ENCODE measurements at regions not wholly inside any gene's neighbourhood (a gene's known extent, or its start where the extent isn't known, plus 50 kb on each side); places are given as distances from the start of the nearest gene placed in this dataset.
A peak's percentile ranks its signal among the peaks of the same experiment; 100 is the strongest.

- Histone ChIP-seq H3K36me3 (no peaks in the 10 kb centered on the region), H3K27ac (no peak overlapping the region), H3K27me3 (no peaks in the 10 kb centered on the region), H3K4me3 (no peak overlapping the region), H3K9ac (ENCODE audit: low read depth in 2 of 2, low read length in 2 of 2) (no peak overlapping the region), H3K4me1 (no peaks in the 10 kb centered on the region), H3K9me3 (no peaks in the 10 kb centered on the region)
- TF ChIP-seq, protein P1, sequence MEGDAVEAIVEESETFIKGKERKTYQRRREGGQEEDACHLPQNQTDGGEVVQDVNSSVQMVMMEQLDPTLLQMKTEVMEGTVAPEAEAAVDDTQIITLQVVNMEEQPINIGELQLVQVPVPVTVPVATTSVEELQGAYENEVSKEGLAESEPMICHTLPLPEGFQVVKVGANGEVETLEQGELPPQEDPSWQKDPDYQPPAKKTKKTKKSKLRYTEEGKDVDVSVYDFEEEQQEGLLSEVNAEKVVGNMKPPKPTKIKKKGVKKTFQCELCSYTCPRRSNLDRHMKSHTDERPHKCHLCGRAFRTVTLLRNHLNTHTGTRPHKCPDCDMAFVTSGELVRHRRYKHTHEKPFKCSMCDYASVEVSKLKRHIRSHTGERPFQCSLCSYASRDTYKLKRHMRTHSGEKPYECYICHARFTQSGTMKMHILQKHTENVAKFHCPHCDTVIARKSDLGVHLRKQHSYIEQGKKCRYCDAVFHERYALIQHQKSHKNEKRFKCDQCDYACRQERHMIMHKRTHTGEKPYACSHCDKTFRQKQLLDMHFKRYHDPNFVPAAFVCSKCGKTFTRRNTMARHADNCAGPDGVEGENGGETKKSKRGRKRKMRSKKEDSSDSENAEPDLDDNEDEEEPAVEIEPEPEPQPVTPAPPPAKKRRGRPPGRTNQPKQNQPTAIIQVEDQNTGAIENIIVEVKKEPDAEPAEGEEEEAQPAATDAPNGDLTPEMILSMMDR (IDR thresholded peaks at IDR 0.05), result no peak
- no peak for DNase-seq
- intact Hi-C loops (cut with DNase I), result no loop called here
Observed at GRCh38 chr3:76753599-76753998, 286.3 kb upstream of the ROBO2 start.

DNA sequence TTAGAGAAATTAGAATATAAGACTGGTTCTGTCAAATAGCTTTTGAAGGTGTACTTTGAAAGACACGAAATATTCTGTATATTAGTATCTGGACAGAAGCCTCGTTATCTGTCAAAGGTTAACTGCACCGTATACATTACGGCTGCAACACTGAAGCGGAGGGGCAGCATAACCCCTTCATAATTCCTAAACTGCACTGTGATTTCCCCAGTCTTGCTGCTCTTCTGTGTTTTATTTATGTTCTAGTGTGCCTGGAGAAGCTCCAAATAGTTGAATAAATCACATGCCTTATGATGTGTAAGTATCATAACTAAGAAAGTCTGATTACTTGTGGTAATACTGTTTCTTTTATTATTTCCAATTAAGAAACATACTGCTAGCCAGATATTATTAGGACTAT lies 285.7 kb upstream of the ROBO2 start:
- Histone ChIP-seq H3K4me3 (no peak overlapping the region), H3K9me3 (no peaks in the 10 kb centered on the region), H3K4me1 (no peaks in the 10 kb centered on the region), H3K9ac (ENCODE audit: low read depth in 2 of 2, low read length in 2 of 2) (no peak overlapping the region), H3K27ac (no peak overlapping the region), H3K27me3 (no peaks in the 10 kb centered on the region), H3K36me3 (no peaks in the 10 kb centered on the region)
- TF ChIP-seq, protein P1 (IDR thresholded peaks at IDR 0.05), result no peak
- intact Hi-C loops (cut with DNase I), result no loop called here
- DNase-seq, result no peak

DNA sequence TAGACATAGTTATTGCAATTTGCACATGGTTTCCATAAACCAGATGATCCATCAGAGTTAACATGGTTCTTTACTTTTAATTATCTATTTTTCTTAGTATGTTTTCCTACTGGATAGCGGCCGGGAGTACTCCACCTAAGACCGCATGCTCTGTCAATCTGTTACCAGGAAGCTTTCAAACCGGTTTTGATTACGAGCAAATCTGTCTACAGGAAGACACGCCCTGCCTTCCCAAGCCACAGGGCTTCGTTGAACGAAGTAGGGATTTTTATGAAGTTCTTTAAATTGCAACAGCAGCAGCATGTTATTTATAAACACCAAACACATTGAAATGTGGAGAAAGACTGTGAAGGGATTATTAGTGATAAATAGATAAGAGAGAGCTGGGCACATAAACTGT lies 283.3 kb upstream of the ROBO2 start:
- no peaks in the 10 kb centered on the region for H3K9me3 ChIP-seq
- peak; percentile 40 for DNase-seq
- no peaks in the 10 kb centered on the region for H3K4me1 ChIP-seq
- no peaks in the 10 kb centered on the region for H3K36me3 ChIP-seq
- intact Hi-C loops (cut with DNase I), result no loop called here
- TF ChIP-seq, protein P1 (IDR thresholded peaks at IDR 0.05), result no peak
- no peak overlapping the region for H3K27ac ChIP-seq
- no peak overlapping the region for H3K9ac ChIP-seq (ENCODE audit: low read depth in 2 of 2, low read length in 2 of 2)
- no peak overlapping the region for H3K4me3 ChIP-seq
- H3K27me3 ChIP-seq, result no peaks in the 10 kb centered on the region

DNA sequence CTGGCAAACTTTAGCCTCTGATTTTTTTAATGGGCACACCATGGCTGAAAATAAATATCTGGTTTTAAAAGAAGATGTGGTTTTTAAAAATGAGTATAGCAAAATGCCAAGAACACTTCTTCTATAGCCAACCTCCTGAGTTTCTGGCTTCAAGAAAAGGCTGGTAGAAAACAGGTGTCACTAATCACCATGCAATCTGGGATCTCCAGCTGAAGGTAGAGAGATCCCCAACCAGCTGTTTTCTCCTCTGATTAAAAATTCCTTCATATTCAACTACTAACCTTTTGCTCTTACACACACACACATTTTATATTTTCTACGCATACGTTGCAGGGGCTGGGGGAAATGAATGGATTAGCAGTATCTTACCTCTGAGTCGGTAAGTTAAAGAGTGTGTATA lies 279.6 kb upstream of the ROBO2 start:
- Histone ChIP-seq H3K9me3 (no peaks in the 10 kb centered on the region), H3K36me3 (no peaks in the 10 kb centered on the region), H3K4me1 (no peaks in the 10 kb centered on the region), H3K27ac (no peak overlapping the region), H3K27me3 (no peaks in the 10 kb centered on the region), H3K9ac (ENCODE audit: low read depth in 2 of 2, low read length in 2 of 2) (no peak overlapping the region), H3K4me3 (no peak overlapping the region)
- no peak for DNase-seq
- intact Hi-C loops (cut with DNase I), result no loop called here
- TF ChIP-seq, protein P1 (IDR thresholded peaks at IDR 0.05), result no peak

GRCh38 chr3:76765511-76765910 lies 274.4 kb upstream of the ROBO2 start:
- DNase-seq, result no peak
- Histone ChIP-seq H3K9ac (ENCODE audit: low read depth in 2 of 2, low read length in 2 of 2) (no peak overlapping the region), H3K36me3 (no peaks in the 10 kb centered on the region), H3K4me3 (no peak overlapping the region), H3K27ac (no peak overlapping the region), H3K9me3 (no peaks in the 10 kb centered on the region), H3K27me3 (no peaks in the 10 kb centered on the region), H3K4me1 (no peaks in the 10 kb centered on the region)
- intact Hi-C loops (cut with DNase I), result no loop called here
- TF ChIP-seq, protein P1 (IDR thresholded peaks at IDR 0.05), result no peak

GRCh38 chr3:76768912-76769311 lies 271.0 kb upstream of the ROBO2 start:
- Histone ChIP-seq H3K36me3 (no peaks in the 10 kb centered on the region), H3K9me3 (no peaks in the 10 kb centered on the region), H3K4me1 (no peaks in the 10 kb centered on the region), H3K9ac (ENCODE audit: low read depth in 2 of 2, low read length in 2 of 2) (no peak overlapping the region), H3K4me3 (no peak overlapping the region), H3K27me3 (no peaks in the 10 kb centered on the region), H3K27ac (no peak overlapping the region)
- TF ChIP-seq, protein P1 (IDR thresholded peaks at IDR 0.05), result no peak
- intact Hi-C loops (cut with DNase I), result no loop called here
- no peak for DNase-seq

Measured in colonic mucosa (tissue), 4 donors.